BLaER1 treated with 17β-estradiol and CSF1 and Interleukin-3, amounts not matched to agents 10 nM and 100 nM (cell line): ENCODE measurements at regions not wholly inside any gene's neighbourhood (a gene's known extent, or its start where the extent isn't known, plus 50 kb on each side); places are given as distances from the start of the nearest gene placed in this dataset.
"Not testable (repeated sequence)": the region's sequence is repeated elsewhere in the genome, so short reads cannot be mapped to it uniquely, and the experiment has no call there.

Experiments
- H3K27ac ChIP-seq, 11 experiments: shearing (Covaris generic); formaldehyde crosslinking; 2 replicates each; pipeline ENCODE4 v1.8.1; 2022
- H3K27me3 ChIP-seq, 11 experiments: shearing (Covaris generic); formaldehyde crosslinking; 2 replicates each; pipeline ENCODE4 v1.8.1; 2022
- H3K36me3 ChIP-seq, 11 experiments: shearing (Covaris generic); formaldehyde crosslinking; 2 replicates each; pipeline ENCODE4 v1.8.1; 2022
- H3K4me1 ChIP-seq, 10 experiments: shearing (Covaris generic); formaldehyde crosslinking; 2 replicates each; pipeline ENCODE4 v1.8.1; 2022
- H3K4me2 ChIP-seq, 11 experiments: shearing (Covaris generic); formaldehyde crosslinking; 2 replicates each; pipeline ENCODE4 v1.8.1; 2022
- H3K4me3 ChIP-seq, 10 experiments: shearing (Covaris generic); formaldehyde crosslinking; 2 replicates each; pipeline ENCODE4 v1.8.1; 2022
- H3K9ac ChIP-seq, 11 experiments: shearing (Covaris generic); formaldehyde crosslinking; 2 replicates each; pipeline ENCODE4 v1.8.1; 2022
- H3K9me3 ChIP-seq, 11 experiments: shearing (Covaris generic); formaldehyde crosslinking; replicated peaks in 1 of 11; 2 replicates each; pipeline ENCODE4 v1.8.1; 2022
- H4K20me1 ChIP-seq, 11 experiments: shearing (Covaris generic); formaldehyde crosslinking; 2 replicates each; pipeline ENCODE4 v1.8.1; 2022
- Cebpa-rat ChIP-seq, 11 experiments: shearing (Covaris generic); IDR thresholded peaks; 2 replicates each; pipeline ENCODE4 v1.8.1; 2022

GRCh38 chr6:105855433-105855832 is 230.7 kb upstream of the PRDM1 start:
- H3K27ac ChIP-seq: no peak overlapping the region
- H4K20me1 ChIP-seq: no peaks in the 10 kb centered on the region
- H3K4me3 ChIP-seq: no peak overlapping the region
- no peaks in the 10 kb centered on the region for H3K36me3 ChIP-seq
- no peak overlapping the region for H3K9ac ChIP-seq
- H3K9me3 ChIP-seq: peaks cover 0 to 27% (median 20%) of the 10 kb centered on the region in 11 experiments; a peak in 18 of 22 replicates
- peaks cover 0 to 24% (median 12%) of the 10 kb centered on the region in 10 experiments; a peak in 14 of 20 replicates for H3K4me1 ChIP-seq
- no peak overlapping the region for H3K4me2 ChIP-seq
- TF ChIP-seq Cebpa-rat (IDR thresholded peaks at IDR 0.05): no peak
- no peaks in the 10 kb centered on the region for H3K27me3 ChIP-seq

DNA sequence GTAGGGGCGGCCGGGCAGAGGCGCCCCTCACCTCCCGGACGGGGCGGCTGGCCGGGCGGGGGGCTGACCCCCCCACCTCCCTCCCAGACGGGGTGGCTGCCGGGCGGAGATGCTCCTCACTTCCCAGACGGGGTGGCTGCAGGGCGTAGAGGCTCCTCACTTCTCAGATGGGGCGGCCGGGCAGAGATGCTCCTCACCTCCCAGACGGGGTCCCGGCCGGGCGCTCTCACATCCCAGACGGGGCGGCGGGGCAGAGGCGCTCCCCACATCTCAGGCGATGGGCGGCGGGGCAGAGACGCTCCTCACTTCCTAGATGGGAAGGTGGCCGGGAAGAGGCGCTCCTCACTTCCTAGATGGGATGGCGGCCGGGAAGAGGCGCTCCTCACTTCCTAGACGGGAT is 232.2 kb upstream of the PRDM1 start:
- not testable (repeated sequence) for H3K9ac ChIP-seq, H3K36me3 ChIP-seq, H3K27me3 ChIP-seq, H3K27ac ChIP-seq, H3K4me2 ChIP-seq, H3K4me3 ChIP-seq, H4K20me1 ChIP-seq
- H3K9me3 ChIP-seq: peaks cover 0 to 24% (median 19%) of the 10 kb centered on the region in 11 experiments; a peak in 18 of 22 replicates
- H3K4me1 ChIP-seq: peaks cover 0 to 20% (median 4%) of the 10 kb centered on the region in 10 experiments; a peak in 8 of 20 replicates

GRCh38 chr6:105851606-105852005 is 234.5 kb upstream of the PRDM1 start:
- H3K27ac ChIP-seq: no peak overlapping the region
- TF ChIP-seq Cebpa-rat (IDR thresholded peaks at IDR 0.05): no peak
- peaks cover 0 to 26% (median 19%) of the 10 kb centered on the region in 11 experiments; a peak in 18 of 22 replicates for H3K9me3 ChIP-seq

DNA sequence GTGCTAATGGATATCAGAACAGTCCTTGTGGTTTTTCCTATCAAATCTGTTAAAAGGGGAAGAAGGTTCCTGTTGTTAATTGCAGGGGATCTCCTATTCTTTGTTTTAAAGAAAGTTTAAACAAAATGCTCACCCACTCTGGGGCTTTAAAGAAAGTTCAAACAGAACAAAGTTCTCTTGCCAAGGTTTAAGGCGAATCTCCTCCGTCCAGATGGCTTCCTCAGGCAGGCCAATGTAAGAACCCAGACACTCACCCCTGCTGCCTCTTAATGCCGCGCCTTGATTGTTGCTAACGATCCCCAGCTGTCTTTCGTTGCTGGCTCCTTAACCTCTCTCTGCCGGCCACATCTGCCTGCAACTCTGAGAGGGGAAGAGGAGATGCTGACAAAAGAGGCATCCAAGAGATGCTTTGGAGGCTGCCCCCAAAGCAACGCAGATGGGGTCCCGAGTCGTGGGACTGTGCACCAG is 235.0 kb upstream of the PRDM1 start:
- H3K36me3 ChIP-seq: no peaks in the 10 kb centered on the region
- no peak overlapping the region for H3K4me3 ChIP-seq
- TF ChIP-seq Cebpa-rat (IDR thresholded peaks at IDR 0.05): no peak
- H3K9ac ChIP-seq: no peak overlapping the region
- H3K4me2 ChIP-seq: peak overlapping the region in 2 of 11 experiments; percentile 8 to 13; a peak in 2 of 22 replicates
- no peaks in the 10 kb centered on the region for H4K20me1 ChIP-seq
- peaks cover 0 to 29% (median 19%) of the 10 kb centered on the region in 11 experiments; a peak in 18 of 22 replicates for H3K9me3 ChIP-seq
- no peaks in the 10 kb centered on the region for H3K27me3 ChIP-seq
- peaks cover 0 to 20% (median 4%) of the 10 kb centered on the region in 10 experiments; a peak in 7 of 20 replicates for H3K4me1 ChIP-seq
- no peak overlapping the region for H3K27ac ChIP-seq

More at GRCh38 chr6:105851606-105852005, 234.5 kb upstream of the PRDM1 start:
- Histone ChIP-seq H3K4me1 (peaks cover 0 to 20% (median 4%) of the 10 kb centered on the region in 10 experiments; a peak in 7 of 20 replicates), H4K20me1 (no peaks in the 10 kb centered on the region), H3K9ac (no peak overlapping the region), H3K36me3 (no peaks in the 10 kb centered on the region), H3K4me3 (no peak overlapping the region), H3K4me2 (no peak overlapping the region), H3K27me3 (no peaks in the 10 kb centered on the region)

DNA sequence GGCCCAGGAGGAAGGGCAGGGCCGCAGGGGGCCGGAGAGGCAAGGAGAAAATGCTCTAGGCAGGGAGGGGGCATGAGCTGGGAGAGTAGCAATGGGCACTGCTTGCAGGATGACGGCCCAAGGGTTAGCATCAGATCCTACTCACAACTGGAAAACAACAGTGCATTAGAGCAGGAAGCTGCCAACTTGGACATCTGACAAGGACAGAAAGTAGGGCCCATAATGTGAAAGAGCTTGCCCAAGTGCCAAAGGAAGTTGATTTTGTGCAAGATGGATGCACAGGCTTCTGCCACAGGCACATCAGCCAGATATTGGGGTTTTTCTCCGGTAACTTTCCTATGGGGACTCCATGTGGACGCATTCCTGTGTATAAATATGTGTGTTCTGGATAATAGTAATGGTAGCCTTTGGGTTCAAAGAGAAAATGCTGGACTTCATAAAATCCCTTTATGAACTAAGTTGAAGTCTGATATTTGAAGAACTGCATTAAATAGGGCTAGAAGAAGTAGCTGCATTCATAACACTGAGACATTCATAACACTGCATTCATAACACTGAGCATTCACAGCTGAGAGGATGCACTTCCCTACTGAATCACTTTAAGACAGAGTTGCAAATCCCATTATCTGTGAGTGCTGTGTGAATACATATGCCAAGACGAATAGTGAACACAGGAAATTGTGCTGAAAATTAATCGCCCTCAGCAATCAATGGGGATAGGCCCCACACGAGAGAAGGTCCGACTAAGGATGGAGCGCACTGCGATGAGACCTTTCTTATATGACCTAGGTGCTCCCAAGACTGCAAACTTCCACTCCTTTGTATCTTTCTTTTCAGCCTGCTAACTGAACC is 235.6 kb upstream of the PRDM1 start:
- TF ChIP-seq Cebpa-rat (IDR thresholded peaks at IDR 0.05): no peak
- H4K20me1 ChIP-seq: no peaks in the 10 kb centered on the region
- H3K9me3 ChIP-seq: peaks cover 0 to 22% (median 13%) of the 10 kb centered on the region in 11 experiments; a peak in 18 of 22 replicates
- no peak overlapping the region for H3K4me3 ChIP-seq
- no peak overlapping the region for H3K27ac ChIP-seq
- peaks cover 0 to 20% (median 4%) of the 10 kb centered on the region in 10 experiments; a peak in 7 of 20 replicates for H3K4me1 ChIP-seq
- H3K4me2 ChIP-seq: peak overlapping the region in 2 of 11 experiments; percentile 13 to 38; a peak in 2 of 22 replicates
- no peaks in the 10 kb centered on the region for H3K36me3 ChIP-seq
- H3K27me3 ChIP-seq: no peaks in the 10 kb centered on the region
- no peak overlapping the region for H3K9ac ChIP-seq

DNA sequence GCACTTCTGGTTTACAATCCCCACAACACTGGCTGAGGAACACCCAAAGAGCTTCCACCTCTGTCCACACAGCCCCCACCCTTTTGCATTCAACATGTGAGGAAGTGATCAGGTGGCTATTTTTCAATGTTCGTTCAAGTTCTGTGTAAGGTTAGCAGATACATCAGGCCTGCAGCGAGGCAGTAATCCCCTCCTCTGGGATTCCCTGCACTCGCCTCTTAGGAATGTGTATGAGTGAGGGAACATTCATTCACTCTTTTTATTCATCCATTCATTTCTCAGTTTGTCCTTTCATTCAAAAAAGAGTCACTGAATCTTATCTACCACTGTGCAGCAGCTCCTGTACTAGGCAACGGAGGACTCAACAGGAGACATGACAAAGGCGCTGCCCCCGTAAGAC is 236.4 kb upstream of the PRDM1 start:
- Histone ChIP-seq H3K9me3 (peaks cover 0 to 15% (median 5%) of the 10 kb centered on the region in 11 experiments; a peak in 16 of 22 replicates), H3K27me3 (no peaks in the 10 kb centered on the region), H3K4me3 (no peak overlapping the region), H3K27ac (no peak overlapping the region), H3K36me3 (no peaks in the 10 kb centered on the region), H4K20me1 (no peaks in the 10 kb centered on the region), H3K4me1 (peaks cover 0 to 20% (median 4%) of the 10 kb centered on the region in 10 experiments; a peak in 9 of 20 replicates), H3K9ac (no peak overlapping the region), H3K4me2 (no peak overlapping the region; a peak in 1 of 22 replicates)
- no peak for TF ChIP-seq Cebpa-rat (IDR thresholded peaks at IDR 0.05)

- no peak for TF ChIP-seq Cebpa-rat (IDR thresholded peaks at IDR 0.05)
- Histone ChIP-seq H4K20me1 (no peaks in the 10 kb centered on the region), H3K4me3 (no peak overlapping the region), H3K4me2 (no peak overlapping the region), H3K27me3 (no peaks in the 10 kb centered on the region), H3K9ac (no peak overlapping the region), H3K36me3 (no peaks in the 10 kb centered on the region), H3K27ac (no peak overlapping the region), H3K4me1 (peaks cover 0 to 32% (median 11%) of the 10 kb centered on the region in 10 experiments; a peak in 12 of 20 replicates), H3K9me3 (peaks cover 0 to 9% (median 0%) of the 10 kb centered on the region in 11 experiments; a peak in 1 of 22 replicates)
These were observed 238.7 kb upstream of the PRDM1 start for GRCh38 chr6:105847433-105847832.

GRCh38 chr6:105844275-105844883 is 241.8 kb upstream of the PRDM1 start:
- peaks cover 0 to 11% (median 0%) of the 10 kb centered on the region in 11 experiments; a peak in 2 of 22 replicates for H3K9me3 ChIP-seq

DNA sequence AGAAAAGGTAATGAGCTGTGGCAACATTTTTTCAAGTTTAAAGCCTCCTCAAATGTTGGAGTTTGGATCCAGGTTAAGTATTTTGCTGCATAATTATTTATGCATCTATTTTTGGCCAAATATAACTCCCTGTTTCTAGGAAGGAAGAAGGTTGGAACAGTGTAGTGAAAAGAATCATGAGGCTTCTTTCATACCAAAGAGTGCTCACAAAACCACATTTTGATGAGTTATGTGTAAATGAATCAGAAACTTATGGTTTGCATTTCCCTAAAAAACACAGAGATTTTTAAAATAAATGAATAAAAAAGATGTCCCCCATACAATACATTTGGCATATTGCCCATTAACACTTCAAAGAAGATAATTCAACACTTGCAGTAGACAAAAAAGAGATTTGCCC is 246.9 kb upstream of the PRDM1 start:
- Histone ChIP-seq H3K4me2 (peak overlapping the region in 3 of 11 experiments; percentile 29 to 73 (median 50); a peak in 6 of 22 replicates), H3K4me1 (peaks cover 2 to 58% (median 8%) of the 10 kb centered on the region in 10 experiments; a peak in 15 of 20 replicates), H3K36me3 (no peaks in the 10 kb centered on the region), H3K27me3 (no peaks in the 10 kb centered on the region), H3K9ac (no peak overlapping the region), H3K9me3 (peaks cover 0 to 5% (median 0%) of the 10 kb centered on the region in 11 experiments; a peak in 2 of 22 replicates), H3K4me3 (no peak overlapping the region), H4K20me1 (no peaks in the 10 kb centered on the region), H3K27ac (no peak overlapping the region)
- TF ChIP-seq Cebpa-rat (IDR thresholded peaks at IDR 0.05): no peak

More at GRCh38 chr6:105844275-105844883, 241.8 kb upstream of the PRDM1 start:
- Histone ChIP-seq H3K4me2 (peak overlapping the region in 6 of 11 experiments; percentile 4 to 43 (median 22); a peak in 7 of 22 replicates), H3K27me3 (no peaks in the 10 kb centered on the region), H4K20me1 (no peaks in the 10 kb centered on the region), H3K4me1 (peaks cover 0 to 22% (median 8%) of the 10 kb centered on the region in 10 experiments; a peak in 13 of 20 replicates), H3K27ac (0 out of 22 replicates have a peak overlapping the region, but pooled peaks of 1 of the 11 experiments have one; percentile 30), H3K36me3 (no peaks in the 10 kb centered on the region), H3K9ac (no peak overlapping the region), H3K4me3 (no peak overlapping the region)
- peak in 1 of 11 experiments; percentile 16; a peak in 1 of 22 replicates for TF ChIP-seq Cebpa-rat (IDR thresholded peaks at IDR 0.05)
